IPS-18c (cell line): ENCODE measurements at regions not wholly inside any gene's neighbourhood (a gene's known extent, or its start where the extent isn't known, plus 50 kb on each side); places are given as distances from the start of the nearest gene placed in this dataset.
"Not testable (repeated sequence)": the region's sequence is repeated elsewhere in the genome, so short reads cannot be mapped to it uniquely, and the experiment has no call there.

Source experiments
- H3K4me3 ChIP-seq: 2 replicates; pipeline ENCODE4 v1.7.0; 2013; ENCODE audit warnings: low read depth, mild to moderate bottlenecking, low read length, moderate library complexity; ENCODE audit not compliant: insufficient read depth
- H3K9me3 ChIP-seq: one replicate; pipeline ENCODE4 v1.6.1; 2013; ENCODE audit warnings: mild to moderate bottlenecking, low read length, moderate library complexity; ENCODE audit not compliant: control insufficient read depth, insufficient read depth

GRCh38 chr1:245102149-245102548, 52.6 kb upstream of the KIF26B start:
- H3K9me3 ChIP-seq, H3K4me3 ChIP-seq: not testable (repeated sequence)

- H3K9me3 ChIP-seq: no peaks in the 10 kb centered on the region
- no peak overlapping the region for H3K4me3 ChIP-seq
Measured at GRCh38 chr1:245099401-245099800, 55.4 kb upstream of the KIF26B start.

GRCh38 chr1:245098924-245099323, 55.9 kb upstream of the KIF26B start:
- Histone ChIP-seq H3K4me3 (no peak overlapping the region), H3K9me3 (no peaks in the 10 kb centered on the region)

- H3K4me3 ChIP-seq: no peak overlapping the region
Measured at GRCh38 chr1:245096311-245097066, 58.3 kb upstream of the KIF26B start.

GRCh38 chr1:245095903-245096302, 58.9 kb upstream of the KIF26B start:
- no peaks in the 10 kb centered on the region for H3K9me3 ChIP-seq

More at GRCh38 chr1:245096311-245097066, 58.3 kb upstream of the KIF26B start:
- no peaks in the 10 kb centered on the region for H3K9me3 ChIP-seq

GRCh38 chr1:245094954-245095353, 59.8 kb upstream of the KIF26B start:
- no peaks in the 10 kb centered on the region for H3K9me3 ChIP-seq

More at GRCh38 chr1:245095903-245096302, 58.9 kb upstream of the KIF26B start:
- no peak overlapping the region for H3K4me3 ChIP-seq

GRCh38 chr1:245094092-245094491, 60.7 kb upstream of the KIF26B start:
- no peak overlapping the region for H3K4me3 ChIP-seq
- H3K9me3 ChIP-seq: no peaks in the 10 kb centered on the region

More at GRCh38 chr1:245094954-245095353, 59.8 kb upstream of the KIF26B start:
- H3K4me3 ChIP-seq: no peak overlapping the region

GRCh38 chr1:245092638-245092976, 62.2 kb upstream of the KIF26B start:
- H3K4me3 ChIP-seq: no peak overlapping the region
- H3K9me3 ChIP-seq: no peaks in the 10 kb centered on the region

GRCh38 chr1:245091818-245092637, 62.8 kb upstream of the KIF26B start:
- Histone ChIP-seq H3K4me3 (no peak overlapping the region), H3K9me3 (no peaks in the 10 kb centered on the region)

- H3K4me3 ChIP-seq: no peak overlapping the region
- no peaks in the 10 kb centered on the region for H3K9me3 ChIP-seq
Measured at GRCh38 chr1:245091171-245091621, 63.6 kb upstream of the KIF26B start.

GRCh38 chr1:245090491-245091090, 64.2 kb upstream of the KIF26B start:
- Histone ChIP-seq H3K4me3 (no peak overlapping the region), H3K9me3 (no peaks in the 10 kb centered on the region)

- H3K9me3 ChIP-seq: no peaks in the 10 kb centered on the region
- H3K4me3 ChIP-seq: no peak overlapping the region
Measured at GRCh38 chr1:245087723-245088122, 67.1 kb upstream of the KIF26B start.

- Histone ChIP-seq H3K4me3 (no peak overlapping the region), H3K9me3 (no peaks in the 10 kb centered on the region)
Measured at GRCh38 chr1:245086389-245086969, 68.3 kb upstream of the KIF26B start.

GRCh38 chr1:245085508-245086095, 69.2 kb upstream of the KIF26B start:
- no peak overlapping the region for H3K4me3 ChIP-seq
- no peaks in the 10 kb centered on the region for H3K9me3 ChIP-seq

GRCh38 chr1:245084551-245084950, 70.2 kb upstream of the KIF26B start:
- Histone ChIP-seq H3K9me3 (no peaks in the 10 kb centered on the region), H3K4me3 (no peak overlapping the region)

GRCh38 chr1:245079021-245079609, 75.7 kb upstream of the KIF26B start:
- Histone ChIP-seq H3K9me3 (no peaks in the 10 kb centered on the region), H3K4me3 (no peak overlapping the region)

- peaks cover 2% of the 10 kb centered on the region for H3K9me3 ChIP-seq
- H3K4me3 ChIP-seq: no peak overlapping the region
Measured at GRCh38 chr1:245074898-245075297, 79.9 kb upstream of the KIF26B start.
